Astrocyte of the spinal cord (primary cell): ENCODE measurements at regions not wholly inside any gene's neighbourhood (a gene's known extent, or its start where the extent isn't known, plus 50 kb on each side); places are given as distances from the start of the nearest gene placed in this dataset.

Experiments used
- DNase-seq: peaks from one replicate; pipeline ENCODE4 v3.0.0; 2011; ENCODE audit warnings: low read depth, low spot score
- H3K4me3 ChIP-seq: 2 replicates; pipeline ENCODE4 v1.5.1; 2011; ENCODE audit warnings: low read depth, mild to moderate bottlenecking, low read length, moderate library complexity
- in situ Hi-C: cut with HindIII; loops from 2 replicates; pipeline ENCODE4 v1.10.0; 2017; ENCODE audit warnings: low sequenced_read_pairs
- TF ChIP-seq, protein P1 (sequence below): IDR thresholded peaks from 2 replicates; pipeline ENCODE4 v1.5.1; 2012; ENCODE audit warnings: low read depth, mild to moderate bottlenecking, low read length, inconsistent platforms

DNA sequence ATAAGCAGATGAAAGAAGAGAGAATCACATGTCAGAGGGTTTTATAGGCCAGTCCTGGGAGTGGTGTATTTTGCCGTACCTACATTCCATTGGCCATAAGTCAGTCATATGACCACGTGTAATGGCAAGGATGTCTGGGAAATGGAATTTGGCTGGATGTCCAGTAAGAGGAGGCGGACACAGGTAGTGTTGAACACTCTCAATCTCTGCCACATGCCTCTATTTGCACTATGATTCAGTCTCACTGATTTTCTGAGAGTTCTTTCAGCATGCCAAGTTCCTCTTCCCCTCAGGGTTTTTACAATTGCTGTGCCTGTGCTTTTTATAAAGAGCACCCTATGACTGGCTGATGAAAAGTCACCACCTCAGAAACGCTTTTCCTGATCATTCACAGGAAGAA is 164.2 kb upstream of the GPR101 start:
- TF ChIP-seq, protein P1, sequence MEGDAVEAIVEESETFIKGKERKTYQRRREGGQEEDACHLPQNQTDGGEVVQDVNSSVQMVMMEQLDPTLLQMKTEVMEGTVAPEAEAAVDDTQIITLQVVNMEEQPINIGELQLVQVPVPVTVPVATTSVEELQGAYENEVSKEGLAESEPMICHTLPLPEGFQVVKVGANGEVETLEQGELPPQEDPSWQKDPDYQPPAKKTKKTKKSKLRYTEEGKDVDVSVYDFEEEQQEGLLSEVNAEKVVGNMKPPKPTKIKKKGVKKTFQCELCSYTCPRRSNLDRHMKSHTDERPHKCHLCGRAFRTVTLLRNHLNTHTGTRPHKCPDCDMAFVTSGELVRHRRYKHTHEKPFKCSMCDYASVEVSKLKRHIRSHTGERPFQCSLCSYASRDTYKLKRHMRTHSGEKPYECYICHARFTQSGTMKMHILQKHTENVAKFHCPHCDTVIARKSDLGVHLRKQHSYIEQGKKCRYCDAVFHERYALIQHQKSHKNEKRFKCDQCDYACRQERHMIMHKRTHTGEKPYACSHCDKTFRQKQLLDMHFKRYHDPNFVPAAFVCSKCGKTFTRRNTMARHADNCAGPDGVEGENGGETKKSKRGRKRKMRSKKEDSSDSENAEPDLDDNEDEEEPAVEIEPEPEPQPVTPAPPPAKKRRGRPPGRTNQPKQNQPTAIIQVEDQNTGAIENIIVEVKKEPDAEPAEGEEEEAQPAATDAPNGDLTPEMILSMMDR, result no peak
- no peak overlapping the region for H3K4me3 ChIP-seq
- no peak for DNase-seq
- in situ Hi-C loops, result no loop called here

DNA sequence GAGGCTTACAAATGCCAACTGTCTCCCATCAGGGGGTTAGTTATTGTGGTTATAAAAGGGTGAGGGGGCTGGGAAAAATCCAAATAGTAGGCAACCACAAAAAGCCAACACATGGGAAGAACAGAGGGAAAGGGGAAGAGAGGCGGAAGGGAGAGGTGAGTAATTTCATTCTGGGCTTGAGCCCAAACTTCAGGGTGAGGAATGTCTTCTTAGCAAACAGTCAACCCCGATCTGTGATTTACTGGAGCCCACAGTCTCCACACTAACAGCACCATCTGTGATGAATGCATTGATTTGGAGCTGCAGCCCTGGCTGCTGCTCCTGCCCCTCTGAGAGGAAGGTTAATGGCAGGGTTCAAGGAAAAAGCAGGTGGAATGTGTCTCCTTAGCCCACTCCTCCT is 162.2 kb upstream of the GPR101 start:
- H3K4me3 ChIP-seq, result no peak overlapping the region
- in situ Hi-C loops, result no loop called here
- DNase-seq, result peak; percentile 39
- TF ChIP-seq, protein P1, result no peak

- no peak overlapping the region for H3K4me3 ChIP-seq
- in situ Hi-C loops, result no loop called here
- DNase-seq, result no peak
- TF ChIP-seq, protein P1, result no peak
These were observed 161.5 kb upstream of the GPR101 start for GRCh38 chrX:137195296-137195695.

GRCh38 chrX:137194164-137194563 is 160.4 kb upstream of the GPR101 start:
- TF ChIP-seq, protein P1, result peak; percentile 61
- H3K4me3 ChIP-seq, result no peak overlapping the region
- in situ Hi-C loops, result no loop called here
- DNase-seq, result peak; percentile 27

GRCh38 chrX:137187540-137187939 is 153.7 kb upstream of the GPR101 start:
- H3K4me3 ChIP-seq, result no peak overlapping the region
- in situ Hi-C loops, result no loop called here
- DNase-seq, result no peak
- TF ChIP-seq, protein P1, result no peak

DNA sequence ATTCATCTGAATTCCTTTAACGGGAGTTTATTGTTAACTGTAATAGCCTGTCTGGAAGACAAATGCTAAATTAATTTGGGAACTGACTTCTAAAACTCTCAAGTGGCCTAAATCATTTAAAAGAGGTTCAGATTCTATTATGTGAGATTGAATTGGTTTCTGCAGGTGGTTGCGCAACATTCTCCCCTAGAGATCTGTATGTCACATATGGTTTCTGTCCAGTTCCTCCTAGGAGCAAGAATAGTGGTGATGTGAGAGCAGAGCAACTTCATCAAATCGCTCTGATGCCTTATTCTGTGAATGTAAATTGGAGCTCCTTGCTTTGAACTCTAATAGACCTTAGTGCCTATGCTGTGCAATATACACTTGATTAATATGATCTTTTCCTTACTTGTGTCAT is 144.6 kb upstream of the GPR101 start:
- H3K4me3 ChIP-seq, result no peak overlapping the region
- no peak for DNase-seq
- in situ Hi-C loops, result no loop called here
- TF ChIP-seq, protein P1, result no peak

- TF ChIP-seq, protein P1, result no peak
- in situ Hi-C loops, result no loop called here
- H3K4me3 ChIP-seq, result no peak overlapping the region
- no peak for DNase-seq
These were observed 138.6 kb upstream of the GPR101 start for GRCh38 chrX:137172317-137172948.
